Upper lobe of left lung (tissue), 6 donors: ENCODE measurements at regions not wholly inside any gene's neighbourhood (a gene's known extent, or its start where the extent isn't known, plus 50 kb on each side); places are given as distances from the start of the nearest gene placed in this dataset.

Source experiments
- ATAC-seq, 2 donors: fragments of 200-7000 bp; cut with Tn5 transposase; one replicate each; pipeline ENCODE4 v1.9.1; 2022; ENCODE audit warnings: mild to moderate bottlenecking in 2 of 2, moderate library complexity in 2 of 2; ENCODE audit not compliant: low FRiP score in 2 of 2
- DNase-seq, 2 donors: peaks; one replicate each; pipeline ENCODE4 v3.0.0-alpha.2; 2019 to 2020
- H3K27ac ChIP-seq, 4 donors: fragments of 200-600 bp; sonication (generic); one replicate each; pipeline ENCODE4 v1.5.1; 2016 to 2019
- H3K27me3 ChIP-seq, 4 donors: fragments of 200-600 bp; sonication (generic); one replicate each; pipeline ENCODE4 v1.5.1; 2017 to 2019
- H3K36me3 ChIP-seq, 4 donors: fragments of 200-600 bp; sonication (generic); one replicate each; pipeline ENCODE4 v1.5.1; 2016 to 2019
- H3K4me1 ChIP-seq, 4 donors: fragments of 200-600 bp; sonication (generic); one replicate each; pipeline ENCODE4 v1.5.1; 2018 to 2019
- H3K4me3 ChIP-seq, 4 donors: fragments of 200-600 bp; sonication (generic); one replicate each; pipeline ENCODE4 v1.5.1; 2017 to 2019; ENCODE audit warnings: mild to moderate bottlenecking in 2 of 4, moderate library complexity in 1 of 4
- H3K9me3 ChIP-seq, 4 donors: fragments of 200-600 bp; sonication (generic); one replicate each; pipeline ENCODE4 v1.5.1; 2018 to 2019
- CTCF ChIP-seq, 6 experiments: fragments of 450-650 bp in 4 of 6; fragments of 200-600 bp in 2 of 6; sonication (generic) in 2 of 6; IDR thresholded peaks; one replicate each; pipeline ENCODE4 v1.5.1; 2016 to 2019; ENCODE audit warnings: antibody characterized with exemption in 6 of 6
- EP300 ChIP-seq, 4 donors: sonication (generic); formaldehyde crosslinking; IDR thresholded peaks; one replicate each; pipeline ENCODE4 v1.5.1; 2017; ENCODE audit warnings: antibody characterized with exemption in 4 of 4, control low read depth in 2 of 4
- POLR2A ChIP-seq, 4 donors: fragments of 450-650 bp; IDR thresholded peaks; one replicate each; pipeline ENCODE4 v1.5.1; 2016 to 2017; ENCODE audit warnings: antibody characterized with exemption in 4 of 4, mild to moderate bottlenecking in 2 of 4
- POLR2AphosphoS5 ChIP-seq, 2 donors: sonication (generic); formaldehyde crosslinking; IDR thresholded peaks; one replicate each; pipeline ENCODE4 v1.5.1; 2017; ENCODE audit warnings: antibody characterized with exemption in 2 of 2
- WGBS, 2 donors: methylation state at CpG; one replicate each; pipeline ENCODE4 v1.1.5; 2017 to 2018; 5-methylcytosine and 5-hydroxymethylcytosine counted together
- donor health status: DM: no; HTN: no; CAD: no; lungs with moderate emphysema.
- donor health status: DM: no; HTN: yes; CAD: no; lungs with severe emphysema.

- H3K27ac ChIP-seq, result no peak overlapping the region
- H3K9me3 ChIP-seq, result no peaks in the 10 kb centered on the region
- H3K36me3 ChIP-seq, result no peaks in the 10 kb centered on the region
- H3K4me1 ChIP-seq, result no peaks in the 10 kb centered on the region
- no peak for TF ChIP-seq CTCF (IDR thresholded peaks at IDR 0.05)
- no peak for TF ChIP-seq EP300 (IDR thresholded peaks at IDR 0.05)
- TF ChIP-seq POLR2A (IDR thresholded peaks at IDR 0.05), result no peak
- TF ChIP-seq POLR2AphosphoS5 (IDR thresholded peaks at IDR 0.05), result no peak
- 73 to 94% methylated on average over 8 of the region's 8 CpGs for WGBS, 2 donors
- ATAC-seq, result no peak
- DNase-seq, result no peak
- H3K27me3 ChIP-seq, result no peaks in the 10 kb centered on the region
- H3K4me3 ChIP-seq, result no peak overlapping the region
Observed at GRCh38 chr10:128952856-128953255, 514.2 kb upstream of the MGMT start.

GRCh38 chr10:128956149-128956548, 510.9 kb upstream of the MGMT start:
- Histone ChIP-seq H3K27me3 (no peaks in the 10 kb centered on the region), H3K4me1 (no peaks in the 10 kb centered on the region), H3K36me3 (no peaks in the 10 kb centered on the region), H3K27ac (no peak overlapping the region), H3K4me3 (no peak overlapping the region), H3K9me3 (no peaks in the 10 kb centered on the region)
- TF ChIP-seq CTCF (IDR thresholded peaks at IDR 0.05), result no peak
- TF ChIP-seq POLR2A (IDR thresholded peaks at IDR 0.05), result no peak
- TF ChIP-seq POLR2AphosphoS5 (IDR thresholded peaks at IDR 0.05), result no peak
- TF ChIP-seq EP300 (IDR thresholded peaks at IDR 0.05), result no peak
- WGBS, 2 donors, result 74 to 82% methylated on average over 1 of the region's 1 CpG
- ATAC-seq (no peak), DNase-seq (no peak)

- no peak overlapping the region for H3K4me3 ChIP-seq
- no peaks in the 10 kb centered on the region for H3K4me1 ChIP-seq
- no peaks in the 10 kb centered on the region for H3K27me3 ChIP-seq
- no peak for ATAC-seq
- WGBS, 2 donors, result 45 to 70% methylated on average over 3 to 4 of the region's 4 CpGs
- no peaks in the 10 kb centered on the region for H3K36me3 ChIP-seq
- TF ChIP-seq EP300 (IDR thresholded peaks at IDR 0.05) (no peak), POLR2AphosphoS5 (IDR thresholded peaks at IDR 0.05) (no peak)
- H3K9me3 ChIP-seq, result no peaks in the 10 kb centered on the region
- no peak for DNase-seq
- no peak overlapping the region for H3K27ac ChIP-seq
Observed at GRCh38 chr10:128957221-128957620, 509.8 kb upstream of the MGMT start.

- DNase-seq, result no peak
- H3K4me1 ChIP-seq, result no peaks in the 10 kb centered on the region
- no peak overlapping the region for H3K27ac ChIP-seq
- H3K4me3 ChIP-seq, result no peak overlapping the region
- H3K27me3 ChIP-seq, result no peaks in the 10 kb centered on the region
- no peaks in the 10 kb centered on the region for H3K9me3 ChIP-seq
- ATAC-seq, result no peak
- no peak for TF ChIP-seq CTCF (IDR thresholded peaks at IDR 0.05)
- TF ChIP-seq EP300 (IDR thresholded peaks at IDR 0.05), result no peak
- TF ChIP-seq POLR2A (IDR thresholded peaks at IDR 0.05), result no peak
- no peak for TF ChIP-seq POLR2AphosphoS5 (IDR thresholded peaks at IDR 0.05)
- H3K36me3 ChIP-seq, result no peaks in the 10 kb centered on the region
- WGBS, 2 donors, result 89 to 92% methylated on average over 38 to 39 of the region's 39 CpGs
Observed at GRCh38 chr10:128958834-128959690, 508.0 kb upstream of the MGMT start.

- no peaks in the 10 kb centered on the region for H3K9me3 ChIP-seq
- no peaks in the 10 kb centered on the region for H3K36me3 ChIP-seq
- no peak overlapping the region for H3K4me3 ChIP-seq
- no peaks in the 10 kb centered on the region for H3K4me1 ChIP-seq
- WGBS, 2 donors, result 82% methylated on average over 7 of the region's 7 CpGs
- DNase-seq (no peak), ATAC-seq (no peak)
- no peak overlapping the region for H3K27ac ChIP-seq
- no peaks in the 10 kb centered on the region for H3K27me3 ChIP-seq
- TF ChIP-seq POLR2AphosphoS5 (IDR thresholded peaks at IDR 0.05), result no peak
- TF ChIP-seq CTCF (IDR thresholded peaks at IDR 0.05), result no peak
- no peak for TF ChIP-seq POLR2A (IDR thresholded peaks at IDR 0.05)
- TF ChIP-seq EP300 (IDR thresholded peaks at IDR 0.05), result no peak
Observed at GRCh38 chr10:128959746-128960145, 507.3 kb upstream of the MGMT start.
